Neural crest cell (in vitro differentiated cells): ENCODE measurements at regions not wholly inside any gene's neighbourhood (a gene's known extent, or its start where the extent isn't known, plus 50 kb on each side); places are given as distances from the start of the nearest gene placed in this dataset.
A peak's percentile ranks its signal among the peaks of the same experiment; 100 is the strongest.
"Not testable (repeated sequence)": the region's sequence is repeated elsewhere in the genome, so short reads cannot be mapped to it uniquely, and the experiment has no call there.

Experiments used
- DNase-seq: peaks from one replicate; pipeline ENCODE4 v3.0.0; 2021; ENCODE audit warnings: low read depth, mixed read lengths, low spot score
- H3K27ac Mint-ChIP-seq: one replicate; pipeline ENCODE4 v1.8.0; 2021; ENCODE audit warnings: mild to moderate bottlenecking, mixed read lengths; ENCODE audit not compliant: unreplicated experiment
- H3K27me3 Mint-ChIP-seq: 2 replicates; pipeline ENCODE4 v1.8.0; 2021; ENCODE audit warnings: low read depth, mild to moderate bottlenecking, mixed read lengths
- H3K36me3 Mint-ChIP-seq: 2 replicates; pipeline ENCODE4 v1.8.0; 2021; ENCODE audit warnings: low read depth, mild to moderate bottlenecking, mixed read lengths
- H3K4me1 Mint-ChIP-seq: 2 replicates; pipeline ENCODE4 v1.8.0; 2021; ENCODE audit warnings: mixed read lengths
- H3K4me3 Mint-ChIP-seq: one replicate; pipeline ENCODE4 v1.8.0; 2021; ENCODE audit warnings: mild to moderate bottlenecking, mixed read lengths
- H3K9me3 Mint-ChIP-seq: 2 replicates; pipeline ENCODE4 v1.8.0; 2021; ENCODE audit warnings: mixed read lengths
- CTCF ChIP-seq: fragments of 200-600 bp; sonication (generic); conservative IDR thresholded peaks from 2 replicates; pipeline ENCODE4 v1.5.0; 2021; ENCODE audit warnings: antibody characterized with exemption, mild to moderate bottlenecking

- Mint-ChIP-seq H3K27ac (no peak overlapping the region), H3K4me1 (peaks cover 3% of the 10 kb centered on the region), H3K9me3 (no peaks in the 10 kb centered on the region), H3K36me3 (no peaks in the 10 kb centered on the region), H3K27me3 (no peaks in the 10 kb centered on the region), H3K4me3 (no peak overlapping the region)
- TF ChIP-seq CTCF = no peak
- no peak for DNase-seq
These were observed 144.4 kb upstream of the HNRNPU start for GRCh38 chr1:245008761-245009160.

GRCh38 chr1:245007852-245008251, 143.5 kb upstream of the HNRNPU start:
- Mint-ChIP-seq H3K27me3 (no peaks in the 10 kb centered on the region), H3K27ac (no peak overlapping the region), H3K4me3 (no peak overlapping the region), H3K36me3 (no peaks in the 10 kb centered on the region), H3K4me1 (peaks cover 3% of the 10 kb centered on the region), H3K9me3 (no peaks in the 10 kb centered on the region)
- DNase-seq = no peak
- TF ChIP-seq CTCF = no peak

GRCh38 chr1:245003246-245003645, 138.9 kb upstream of the HNRNPU start:
- H3K4me3 Mint-ChIP-seq = no peak overlapping the region
- no peak for DNase-seq
- H3K4me1 Mint-ChIP-seq = peaks cover 3% of the 10 kb centered on the region
- H3K27ac Mint-ChIP-seq = no peak overlapping the region
- H3K36me3 Mint-ChIP-seq = peaks cover 3% of the 10 kb centered on the region
- H3K9me3 Mint-ChIP-seq = no peaks in the 10 kb centered on the region
- H3K27me3 Mint-ChIP-seq = no peaks in the 10 kb centered on the region
- TF ChIP-seq CTCF = no peak

GRCh38 chr1:245001252-245001651, 136.9 kb upstream of the HNRNPU start:
- Mint-ChIP-seq H3K9me3 (no peaks in the 10 kb centered on the region), H3K4me1 (peaks cover 4% of the 10 kb centered on the region), H3K36me3 (peaks cover 6% of the 10 kb centered on the region), H3K27ac (peak overlapping the region; percentile 65), H3K4me3 (no peak overlapping the region), H3K27me3 (no peaks in the 10 kb centered on the region)
- DNase-seq = no peak
- no peak for TF ChIP-seq CTCF

GRCh38 chr1:245000872-245001188, 136.5 kb upstream of the HNRNPU start:
- H3K27me3 Mint-ChIP-seq = no peaks in the 10 kb centered on the region
- peak overlapping the region; percentile 7 for H3K27ac Mint-ChIP-seq
- no peak for TF ChIP-seq CTCF
- no peak for DNase-seq
- no peaks in the 10 kb centered on the region for H3K9me3 Mint-ChIP-seq
- no peak overlapping the region for H3K4me3 Mint-ChIP-seq
- H3K4me1 Mint-ChIP-seq = peaks cover 4% of the 10 kb centered on the region
- H3K36me3 Mint-ChIP-seq = peaks cover 7% of the 10 kb centered on the region

GRCh38 chr1:244999644-245000043, 135.3 kb upstream of the HNRNPU start:
- not testable (repeated sequence) for H3K4me3 Mint-ChIP-seq, H3K27me3 Mint-ChIP-seq, DNase-seq, H3K9me3 Mint-ChIP-seq, H3K4me1 Mint-ChIP-seq, H3K27ac Mint-ChIP-seq
- peaks cover 11% of the 10 kb centered on the region for H3K36me3 Mint-ChIP-seq
